Mesendoderm (in vitro differentiated cells): ENCODE measurements at regions not wholly inside any gene's neighbourhood (a gene's known extent, or its start where the extent isn't known, plus 50 kb on each side); places are given as distances from the start of the nearest gene placed in this dataset.

Experiments used
- DNase-seq: peaks from one replicate; pipeline ENCODE4 v3.0.0; 2013
- H2AK5ac ChIP-seq: 2 replicates; pipeline ENCODE4 v1.6.1; 2013; ENCODE audit warnings: low read length, inconsistent platforms
- H2BK120ac ChIP-seq: 2 replicates; pipeline ENCODE4 v1.6.1; 2013; ENCODE audit warnings: low read depth, mild to moderate bottlenecking, low read length, moderate library complexity, mixed read lengths
- H2BK15ac ChIP-seq: replicated peaks from 2 replicates; pipeline ENCODE4 v1.6.1; 2013; ENCODE audit warnings: low read depth, mild to moderate bottlenecking, moderate library complexity
- H2BK5ac ChIP-seq: 2 replicates; pipeline ENCODE4 v1.6.1; 2013; ENCODE audit warnings: low read length, inconsistent platforms
- H3K18ac ChIP-seq: 2 replicates; pipeline ENCODE4 v1.6.1; 2013; ENCODE audit warnings: mild to moderate bottlenecking, low read length, mixed read lengths
- H3K23ac ChIP-seq: one replicate; pipeline ENCODE4 v1.6.1; 2013; ENCODE audit warnings: low read length
- H3K27ac ChIP-seq: 2 replicates; pipeline ENCODE4 v1.5.1; 2013; ENCODE audit warnings: low read depth, mild to moderate bottlenecking, inconsistent platforms, low read length, moderate library complexity
- H3K27me3 ChIP-seq: 2 replicates; pipeline ENCODE4 v1.6.1; 2013; ENCODE audit warnings: low read length, control low read depth, mild to moderate bottlenecking, inconsistent platforms; ENCODE audit not compliant: insufficient read depth, poor library complexity
- H3K36me3 ChIP-seq: 2 replicates; pipeline ENCODE4 v1.6.1; 2013; ENCODE audit warnings: low read length, inconsistent platforms; ENCODE audit not compliant: control insufficient read depth, insufficient read depth
- H3K4ac ChIP-seq: one replicate; pipeline ENCODE4 v1.6.1; 2013; ENCODE audit warnings: low read depth, mild to moderate bottlenecking, low read length, moderate library complexity
- H3K4me1 ChIP-seq: 2 replicates; pipeline ENCODE4 v1.6.1; 2013; ENCODE audit warnings: low read depth, low read length, inconsistent platforms; ENCODE audit not compliant: control insufficient read depth
- H3K4me2 ChIP-seq: 2 replicates; pipeline ENCODE4 v1.6.1; 2013; ENCODE audit warnings: low read length
- H3K4me3 ChIP-seq: 2 replicates; pipeline ENCODE4 v1.5.1; 2013; ENCODE audit warnings: mild to moderate bottlenecking, low read length
- H3K56ac ChIP-seq: one replicate; pipeline ENCODE4 v1.6.1; 2013; ENCODE audit warnings: low read length
- H3K79me1 ChIP-seq: 2 replicates; pipeline ENCODE4 v1.6.1; 2013; ENCODE audit warnings: low read length, inconsistent platforms
- H3K79me2 ChIP-seq: 2 replicates; pipeline ENCODE4 v1.6.1; 2013; ENCODE audit warnings: mild to moderate bottlenecking, low read length; ENCODE audit not compliant: control insufficient read depth, insufficient read depth
- H3K9ac ChIP-seq: 2 replicates; pipeline ENCODE4 v1.6.1; 2013; ENCODE audit warnings: low read length, inconsistent platforms
- H4K5ac ChIP-seq: one replicate; pipeline ENCODE4 v1.6.1; 2013; ENCODE audit warnings: low read length
- H4K8ac ChIP-seq: one replicate; pipeline ENCODE4 v1.6.1; 2013; ENCODE audit warnings: low read depth, mild to moderate bottlenecking, control low read depth, low read length, moderate library complexity
- WGBS: extraction: QIAGEN DNeasy Blood & Tissue Kit; methylation state at CpG from one replicate; pipeline ENCODE4 v1.1.7; 2013; ENCODE audit warnings: low lambda C conversion rate, missing lambda C conversion rate; ENCODE audit not compliant: insufficient coverage; ENCODE audit errors: extremely low coverage; 5-methylcytosine and 5-hydroxymethylcytosine counted together

- no peak overlapping the region for H2BK120ac ChIP-seq
- no peaks in the 10 kb centered on the region for H3K27me3 ChIP-seq
- no peaks in the 10 kb centered on the region for H3K4me1 ChIP-seq
- no peak overlapping the region for H2BK15ac ChIP-seq
- no peaks in the 10 kb centered on the region for H3K79me1 ChIP-seq
- H3K4me3 ChIP-seq: no peak overlapping the region
- H3K18ac ChIP-seq: no peak overlapping the region
- H3K9ac ChIP-seq: no peak overlapping the region
- no peaks in the 10 kb centered on the region for H3K36me3 ChIP-seq
- no peak overlapping the region for H3K27ac ChIP-seq
- DNase-seq: peak; percentile 16
- no CpG with 5 or more reads among the region's 3 CpGs for WGBS
- no peaks in the 10 kb centered on the region for H3K79me2 ChIP-seq
- H2BK5ac ChIP-seq: no peak overlapping the region
- H3K56ac ChIP-seq: no peak overlapping the region
- H2AK5ac ChIP-seq: no peak overlapping the region
- no peak overlapping the region for H3K4ac ChIP-seq
- no peak overlapping the region for H4K5ac ChIP-seq
- H4K8ac ChIP-seq: no peak overlapping the region
- H3K23ac ChIP-seq: no peak overlapping the region
- H3K4me2 ChIP-seq: no peak overlapping the region
Measured at GRCh38 chr9:18237776-18238175, 236.2 kb upstream of the ADAMTSL1 start.

GRCh38 chr9:18238254-18238653 is 235.7 kb upstream of the ADAMTSL1 start:
- H3K79me2 ChIP-seq: no peaks in the 10 kb centered on the region

GRCh38 chr9:18238752-18239447 is 235.1 kb upstream of the ADAMTSL1 start:
- Histone ChIP-seq H4K5ac (no peak overlapping the region), H3K4ac (no peak overlapping the region), H2BK5ac (no peak overlapping the region), H3K27me3 (no peaks in the 10 kb centered on the region), H3K79me1 (no peaks in the 10 kb centered on the region), H2BK120ac (no peak overlapping the region), H3K23ac (no peak overlapping the region), H3K27ac (no peak overlapping the region), H3K4me2 (no peak overlapping the region), H3K79me2 (no peaks in the 10 kb centered on the region), H3K36me3 (no peaks in the 10 kb centered on the region), H3K4me3 (no peak overlapping the region), H2BK15ac (no peak overlapping the region), H3K9ac (no peak overlapping the region), H3K18ac (no peak overlapping the region), H4K8ac (no peak overlapping the region), H2AK5ac (no peak overlapping the region), H3K4me1 (no peaks in the 10 kb centered on the region), H3K56ac (no peak overlapping the region)
- WGBS: no CpG with 5 or more reads among the region's 1 CpG
- DNase-seq: no peak

More at GRCh38 chr9:18238254-18238653, 235.7 kb upstream of the ADAMTSL1 start:
- Histone ChIP-seq H3K4me3 (no peak overlapping the region), H3K27ac (no peak overlapping the region), H3K9ac (no peak overlapping the region), H3K4ac (no peak overlapping the region), H3K36me3 (no peaks in the 10 kb centered on the region), H3K27me3 (no peaks in the 10 kb centered on the region), H2BK120ac (no peak overlapping the region), H4K5ac (no peak overlapping the region), H2AK5ac (no peak overlapping the region), H3K4me2 (no peak overlapping the region), H2BK5ac (no peak overlapping the region), H3K23ac (no peak overlapping the region), H3K4me1 (no peaks in the 10 kb centered on the region), H4K8ac (no peak overlapping the region), H2BK15ac (no peak overlapping the region), H3K79me1 (no peaks in the 10 kb centered on the region), H3K18ac (no peak overlapping the region), H3K56ac (no peak overlapping the region)
- DNase-seq: peak; percentile 37
- no CpG with 5 or more reads among the region's 2 CpGs for WGBS

GRCh38 chr9:18240213-18240612 is 233.7 kb upstream of the ADAMTSL1 start:
- H2AK5ac ChIP-seq: no peak overlapping the region

GRCh38 chr9:18245911-18246310 is 228.0 kb upstream of the ADAMTSL1 start:
- Histone ChIP-seq H4K8ac (no peak overlapping the region), H4K5ac (no peak overlapping the region), H3K18ac (no peak overlapping the region), H2BK5ac (no peak overlapping the region), H3K4ac (no peak overlapping the region), H3K23ac (no peak overlapping the region), H3K56ac (no peak overlapping the region), H2BK15ac (no peak overlapping the region), H3K4me2 (no peak overlapping the region), H3K9ac (no peak overlapping the region), H2BK120ac (no peak overlapping the region), H3K4me1 (no peaks in the 10 kb centered on the region), H3K4me3 (no peak overlapping the region), H3K79me2 (no peaks in the 10 kb centered on the region), H2AK5ac (no peak overlapping the region), H3K36me3 (no peaks in the 10 kb centered on the region), H3K79me1 (no peaks in the 10 kb centered on the region), H3K27me3 (no peaks in the 10 kb centered on the region), H3K27ac (no peak overlapping the region)
- DNase-seq: no peak
- WGBS: no CpG with 5 or more reads among the region's 4 CpGs

More at GRCh38 chr9:18240213-18240612, 233.7 kb upstream of the ADAMTSL1 start:
- no peaks in the 10 kb centered on the region for H3K4me1 ChIP-seq
- H3K4me3 ChIP-seq: no peak overlapping the region
- H3K79me1 ChIP-seq: no peaks in the 10 kb centered on the region
- H3K27me3 ChIP-seq: no peaks in the 10 kb centered on the region
- H2BK5ac ChIP-seq: no peak overlapping the region
- H3K56ac ChIP-seq: no peak overlapping the region
- H3K9ac ChIP-seq: no peak overlapping the region
- DNase-seq: no peak
- H3K4me2 ChIP-seq: no peak overlapping the region
- no CpG with 5 or more reads among the region's 2 CpGs for WGBS
- no peak overlapping the region for H4K5ac ChIP-seq
- H3K27ac ChIP-seq: no peak overlapping the region
- H4K8ac ChIP-seq: no peak overlapping the region
- H3K18ac ChIP-seq: no peak overlapping the region
- no peaks in the 10 kb centered on the region for H3K36me3 ChIP-seq
- no peak overlapping the region for H2BK120ac ChIP-seq
- no peak overlapping the region for H3K4ac ChIP-seq
- no peak overlapping the region for H3K23ac ChIP-seq
- H3K79me2 ChIP-seq: no peaks in the 10 kb centered on the region
- H2BK15ac ChIP-seq: no peak overlapping the region

GRCh38 chr9:18250053-18250452 is 223.9 kb upstream of the ADAMTSL1 start:
- Histone ChIP-seq H2BK15ac (no peak overlapping the region), H3K4me3 (no peak overlapping the region), H3K18ac (no peak overlapping the region), H2AK5ac (no peak overlapping the region), H3K36me3 (no peaks in the 10 kb centered on the region), H3K9ac (no peak overlapping the region), H4K8ac (no peak overlapping the region), H3K4me2 (no peak overlapping the region), H3K23ac (no peak overlapping the region), H3K56ac (no peak overlapping the region), H2BK120ac (no peak overlapping the region), H3K4ac (no peak overlapping the region), H2BK5ac (no peak overlapping the region), H3K27me3 (no peaks in the 10 kb centered on the region), H4K5ac (no peak overlapping the region), H3K4me1 (no peaks in the 10 kb centered on the region), H3K27ac (no peak overlapping the region), H3K79me2 (no peaks in the 10 kb centered on the region), H3K79me1 (no peaks in the 10 kb centered on the region)
- no peak for DNase-seq
